NCI-H2227 treated with DMSO at 0.1 percent for 48 hours (cell line): ENCODE measurements at regions not wholly inside any gene's neighbourhood (a gene's known extent, or its start where the extent isn't known, plus 50 kb on each side); places are given as distances from the start of the nearest gene placed in this dataset.

Experiments
- DNase-seq: peaks from one replicate; lab custom pipeline; 2025; lab: John Stamatoyannopoulos, UW

GRCh38 chr2:222797871-222798270 is 63.0 kb upstream of the ACSL3 start:
- no peak for DNase-seq

GRCh38 chr2:222798528-222798927 is 62.3 kb upstream of the ACSL3 start:
- no peak for DNase-seq

GRCh38 chr2:222799262-222799918 is 61.4 kb upstream of the ACSL3 start:
- no peak for DNase-seq

- no peak for DNase-seq
Measured at GRCh38 chr2:222802514-222803196, 58.2 kb upstream of the ACSL3 start.

- no peak for DNase-seq
Measured at GRCh38 chr2:222804351-222804750, 56.5 kb upstream of the ACSL3 start.

- no peak for DNase-seq
Measured at GRCh38 chr2:222805591-222806304, 55.1 kb upstream of the ACSL3 start.

- no peak for DNase-seq
Measured at GRCh38 chr2:222806526-222807137, 54.2 kb upstream of the ACSL3 start.

GRCh38 chr2:222807431-222807830 is 53.4 kb upstream of the ACSL3 start:
- DNase-seq = no peak

- no peak for DNase-seq
Measured at GRCh38 chr2:222809582-222809981, 51.3 kb upstream of the ACSL3 start.

- no peak for DNase-seq
Measured at GRCh38 chr2:222810044-222810443, 50.8 kb upstream of the ACSL3 start.
